ENCODE measurements at regions not wholly inside any gene's neighbourhood (a gene's known extent, or its start where the extent isn't known, plus 50 kb on each side); places are given as distances from the start of the nearest gene placed in this dataset.

DNA sequence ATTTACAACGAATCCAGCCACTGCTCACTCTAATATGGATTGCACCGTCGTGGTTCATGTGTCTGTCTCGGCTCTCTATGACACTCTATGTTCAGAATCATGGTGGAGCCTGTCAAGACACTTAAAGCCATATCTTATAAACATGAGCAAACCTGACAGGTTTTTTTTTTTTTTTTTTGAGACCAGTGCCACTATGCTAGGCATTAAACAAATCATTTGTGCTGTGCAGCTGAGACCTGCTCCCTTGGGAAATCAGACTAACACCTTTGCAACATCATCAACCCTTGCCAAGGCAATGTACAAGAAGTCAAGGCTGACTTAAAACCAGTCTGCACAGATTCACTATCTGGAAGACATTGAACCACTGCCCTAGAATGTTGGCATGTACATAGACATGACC, 181.2 kb upstream of the ANK3 start:
- DNase-seq (ENCODE audit: low read depth), result no peak
- TF ChIP-seq, protein P1, sequence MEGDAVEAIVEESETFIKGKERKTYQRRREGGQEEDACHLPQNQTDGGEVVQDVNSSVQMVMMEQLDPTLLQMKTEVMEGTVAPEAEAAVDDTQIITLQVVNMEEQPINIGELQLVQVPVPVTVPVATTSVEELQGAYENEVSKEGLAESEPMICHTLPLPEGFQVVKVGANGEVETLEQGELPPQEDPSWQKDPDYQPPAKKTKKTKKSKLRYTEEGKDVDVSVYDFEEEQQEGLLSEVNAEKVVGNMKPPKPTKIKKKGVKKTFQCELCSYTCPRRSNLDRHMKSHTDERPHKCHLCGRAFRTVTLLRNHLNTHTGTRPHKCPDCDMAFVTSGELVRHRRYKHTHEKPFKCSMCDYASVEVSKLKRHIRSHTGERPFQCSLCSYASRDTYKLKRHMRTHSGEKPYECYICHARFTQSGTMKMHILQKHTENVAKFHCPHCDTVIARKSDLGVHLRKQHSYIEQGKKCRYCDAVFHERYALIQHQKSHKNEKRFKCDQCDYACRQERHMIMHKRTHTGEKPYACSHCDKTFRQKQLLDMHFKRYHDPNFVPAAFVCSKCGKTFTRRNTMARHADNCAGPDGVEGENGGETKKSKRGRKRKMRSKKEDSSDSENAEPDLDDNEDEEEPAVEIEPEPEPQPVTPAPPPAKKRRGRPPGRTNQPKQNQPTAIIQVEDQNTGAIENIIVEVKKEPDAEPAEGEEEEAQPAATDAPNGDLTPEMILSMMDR (IDR thresholded peaks at IDR 0.05; ENCODE audit: insufficient read depth, low read depth, low read length), result no peak
- no peak overlapping the region for H3K4me3 ChIP-seq (ENCODE audit: low read depth, low read length)

DNA sequence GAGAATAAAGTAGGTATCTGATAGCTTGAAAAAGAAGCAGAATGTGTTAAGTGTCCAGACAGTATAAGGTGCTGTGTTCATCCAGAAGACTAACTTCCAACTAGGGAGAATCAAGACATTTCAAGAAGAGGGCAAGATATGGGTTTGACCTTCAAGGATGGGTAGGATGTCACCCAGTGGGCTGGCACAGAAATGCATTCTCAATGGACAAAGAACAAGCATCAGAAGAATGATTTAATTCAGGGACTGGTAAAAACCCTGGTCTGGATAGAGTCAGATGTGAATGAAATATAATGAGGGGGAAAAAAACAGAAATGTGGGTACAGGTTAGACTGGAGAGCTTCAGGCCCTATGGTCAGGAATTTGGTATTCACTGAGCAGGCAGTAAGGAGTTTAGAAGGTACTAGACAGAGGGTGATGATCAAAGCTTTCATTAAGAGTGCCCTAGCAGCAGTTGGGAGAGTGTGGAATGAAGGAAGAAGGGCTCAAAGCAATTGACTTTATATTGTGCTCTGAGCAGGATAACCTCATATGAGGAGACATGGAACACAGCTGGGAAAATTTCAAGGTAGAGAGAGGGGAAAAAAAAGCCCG, 180.7 kb upstream of the ANK3 start:
- TF ChIP-seq, protein P1 (IDR thresholded peaks at IDR 0.05; ENCODE audit: insufficient read depth, low read depth, low read length), result no peak
- DNase-seq (ENCODE audit: low read depth), result no peak
- H3K4me3 ChIP-seq (ENCODE audit: low read depth, low read length), result no peak overlapping the region

DNA sequence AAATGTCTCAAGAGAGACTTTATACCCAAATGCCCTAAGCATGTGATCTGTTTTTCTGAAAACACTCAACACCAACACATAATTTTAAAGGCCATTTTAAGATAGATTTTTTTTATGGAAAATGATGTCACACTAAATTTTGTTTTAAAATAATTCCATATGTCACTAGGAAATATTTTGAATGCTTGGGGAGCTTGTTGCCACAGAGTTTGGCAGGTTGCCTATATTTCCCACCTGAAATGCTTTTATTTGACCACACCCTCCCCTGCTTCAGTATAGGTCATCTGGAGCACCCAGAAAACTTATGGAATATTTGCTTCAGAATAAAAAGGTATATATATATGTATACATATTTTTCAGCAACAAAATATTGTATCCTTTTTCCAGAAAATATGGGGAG, 180.0 kb upstream of the ANK3 start:
- TF ChIP-seq, protein P1 (IDR thresholded peaks at IDR 0.05; ENCODE audit: insufficient read depth, low read depth, low read length), result no peak
- H3K4me3 ChIP-seq (ENCODE audit: low read depth, low read length), result no peak overlapping the region
- DNase-seq (ENCODE audit: low read depth), result no peak

DNA sequence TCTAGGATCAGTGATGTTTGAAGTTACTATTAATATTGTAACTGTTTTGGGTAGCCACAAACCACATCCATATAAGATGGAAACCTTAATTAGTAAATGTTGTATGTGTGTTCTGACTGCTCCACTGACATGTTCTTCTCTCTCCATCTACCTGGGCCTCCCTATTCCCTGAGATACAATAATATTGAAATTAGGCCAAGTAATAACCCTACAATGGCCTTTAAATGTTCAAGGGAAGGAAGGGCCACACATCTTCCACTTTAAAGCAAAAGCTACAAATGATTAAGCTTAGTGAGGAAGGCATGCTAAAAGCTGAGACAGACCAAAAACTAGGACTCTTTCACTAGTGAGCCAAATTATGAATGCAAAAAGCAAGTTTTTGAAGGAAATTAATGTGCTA, 176.4 kb upstream of the ANK3 start:
- TF ChIP-seq, protein P1 (IDR thresholded peaks at IDR 0.05; ENCODE audit: insufficient read depth, low read depth, low read length), result no peak
- no peak overlapping the region for H3K4me3 ChIP-seq (ENCODE audit: low read depth, low read length)
- DNase-seq (ENCODE audit: low read depth), result no peak

DNA sequence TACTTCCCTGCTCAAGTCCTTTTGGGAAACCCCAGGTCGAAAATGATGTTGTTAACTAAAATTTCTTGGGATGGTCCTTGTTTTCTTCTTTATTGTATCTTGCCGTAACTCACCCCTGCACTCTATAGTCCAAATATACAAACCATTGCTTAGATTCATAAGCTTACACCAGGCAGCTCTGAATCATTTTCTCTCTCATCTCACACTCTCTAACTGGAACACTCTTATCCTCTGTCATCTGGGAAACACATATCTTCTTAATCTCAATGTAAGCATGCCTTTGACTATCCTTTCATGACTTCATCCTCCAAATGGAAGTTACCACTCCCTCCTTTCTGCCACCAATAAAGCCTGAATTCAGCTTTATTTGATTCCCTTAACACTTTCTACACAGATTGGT, 175.8 kb upstream of the ANK3 start:
- no peak for DNase-seq (ENCODE audit: low read depth)
- no peak overlapping the region for H3K4me3 ChIP-seq (ENCODE audit: low read depth, low read length)
- TF ChIP-seq, protein P1 (IDR thresholded peaks at IDR 0.05; ENCODE audit: insufficient read depth, low read depth, low read length), result no peak

DNA sequence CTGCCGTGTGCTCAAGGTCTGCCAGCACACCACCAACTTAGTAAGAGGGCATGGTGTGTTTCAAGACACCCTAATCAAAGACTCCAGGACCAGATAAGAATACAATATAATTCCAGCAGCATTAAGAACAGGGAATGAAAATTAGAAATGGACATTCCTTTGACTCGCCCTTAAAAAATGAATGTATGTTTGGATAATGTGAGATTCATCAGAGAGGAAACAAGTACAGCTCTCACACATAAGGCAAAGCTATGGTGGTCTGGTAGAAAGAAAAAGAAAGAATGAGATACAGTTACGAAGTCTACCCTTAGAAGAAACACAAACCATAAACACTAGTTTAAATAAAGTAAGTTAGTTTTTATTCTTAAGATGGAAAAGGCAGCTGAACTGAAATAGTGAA, 174.8 kb upstream of the ANK3 start:
- no peak for DNase-seq (ENCODE audit: low read depth)
- TF ChIP-seq, protein P1 (IDR thresholded peaks at IDR 0.05; ENCODE audit: insufficient read depth, low read depth, low read length), result no peak
- no peak overlapping the region for H3K4me3 ChIP-seq (ENCODE audit: low read depth, low read length)

DNA sequence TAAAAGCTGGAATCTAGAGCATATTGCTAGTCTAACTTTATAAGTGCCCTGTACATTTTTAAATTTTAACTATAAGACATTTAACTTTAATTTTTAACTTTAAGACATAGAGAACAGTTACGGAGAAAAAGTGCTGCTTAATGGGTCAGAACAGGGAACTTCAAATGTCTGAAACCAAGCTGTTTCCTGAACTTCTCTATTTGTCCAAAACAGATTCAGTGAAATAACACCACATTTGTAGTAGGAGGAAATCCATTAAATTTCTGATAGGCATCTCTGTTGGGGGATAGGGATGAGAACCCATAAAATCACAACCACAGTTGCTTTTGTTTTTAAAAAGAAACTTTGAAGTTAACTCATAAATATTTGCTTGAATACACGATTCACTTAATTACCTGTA, 170.8 kb upstream of the ANK3 start:
- H3K4me3 ChIP-seq (ENCODE audit: low read depth, low read length), result no peak overlapping the region
- DNase-seq (ENCODE audit: low read depth), result no peak
- TF ChIP-seq, protein P1 (IDR thresholded peaks at IDR 0.05; ENCODE audit: insufficient read depth, low read depth, low read length), result no peak
